Loucy (cell line): ENCODE measurements at regions not wholly inside any gene's neighbourhood (a gene's known extent, or its start where the extent isn't known, plus 50 kb on each side); places are given as distances from the start of the nearest gene placed in this dataset.

Experiments used
- EZH2phosphoT487 ChIP-seq: fragments of 200-600 bp; IDR thresholded peaks from 2 replicates; pipeline ENCODE4 v1.6.1; 2018; ENCODE audit warnings: antibody characterized with exemption, mild to moderate bottlenecking, moderate library complexity, borderline replicate concordance
- TF ChIP-seq, protein P1 (sequence below): fragments of 200-600 bp; sonication (generic); conservative IDR thresholded peaks from 2 replicates; pipeline ENCODE4 v1.5.1; 2014; ENCODE audit warnings: mild to moderate bottlenecking, antibody characterized with exemption, low read length

DNA sequence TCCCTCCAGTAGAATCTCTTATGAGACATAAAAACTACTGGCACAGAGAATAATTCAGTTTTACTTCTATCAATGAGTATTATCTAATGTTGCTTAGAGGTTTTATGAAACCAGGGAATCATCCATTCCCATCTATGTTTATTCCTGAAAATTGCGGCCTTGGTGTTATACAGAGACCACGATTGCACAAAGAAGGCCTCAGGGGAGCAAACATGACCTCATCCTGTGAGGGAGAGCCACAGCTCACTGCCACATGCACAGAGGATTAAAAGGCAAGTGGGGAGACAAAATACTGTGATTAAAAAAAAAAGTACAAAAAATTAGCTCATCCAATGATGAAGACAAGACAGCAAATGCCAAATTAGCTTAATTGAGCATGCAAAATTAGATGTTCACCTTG lies 111.8 kb upstream of the SLC35G4 start:
- TF ChIP-seq, protein P1, sequence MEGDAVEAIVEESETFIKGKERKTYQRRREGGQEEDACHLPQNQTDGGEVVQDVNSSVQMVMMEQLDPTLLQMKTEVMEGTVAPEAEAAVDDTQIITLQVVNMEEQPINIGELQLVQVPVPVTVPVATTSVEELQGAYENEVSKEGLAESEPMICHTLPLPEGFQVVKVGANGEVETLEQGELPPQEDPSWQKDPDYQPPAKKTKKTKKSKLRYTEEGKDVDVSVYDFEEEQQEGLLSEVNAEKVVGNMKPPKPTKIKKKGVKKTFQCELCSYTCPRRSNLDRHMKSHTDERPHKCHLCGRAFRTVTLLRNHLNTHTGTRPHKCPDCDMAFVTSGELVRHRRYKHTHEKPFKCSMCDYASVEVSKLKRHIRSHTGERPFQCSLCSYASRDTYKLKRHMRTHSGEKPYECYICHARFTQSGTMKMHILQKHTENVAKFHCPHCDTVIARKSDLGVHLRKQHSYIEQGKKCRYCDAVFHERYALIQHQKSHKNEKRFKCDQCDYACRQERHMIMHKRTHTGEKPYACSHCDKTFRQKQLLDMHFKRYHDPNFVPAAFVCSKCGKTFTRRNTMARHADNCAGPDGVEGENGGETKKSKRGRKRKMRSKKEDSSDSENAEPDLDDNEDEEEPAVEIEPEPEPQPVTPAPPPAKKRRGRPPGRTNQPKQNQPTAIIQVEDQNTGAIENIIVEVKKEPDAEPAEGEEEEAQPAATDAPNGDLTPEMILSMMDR, result no peak
- no peak for TF ChIP-seq EZH2phosphoT487
